HCT116 (cell line): ENCODE measurements at regions not wholly inside any gene's neighbourhood (a gene's known extent, or its start where the extent isn't known, plus 50 kb on each side); places are given as distances from the start of the nearest gene placed in this dataset.

Source experiments
- ATAC-seq: fragments of 200-7000 bp; cut with Tn5 transposase; 2 replicates; pipeline ENCODE4 v1.9.1; 2020; ENCODE audit warnings: mild to moderate bottlenecking, moderate library complexity
- BruUV-seq: library from RNA; stranded (reverse); fragments of 400-500 nt; replicated peaks from 2 replicates; lab custom pipeline; 2021; lab: Mats Ljungman, UMichigan
- CTCF ChIA-PET: fragments of 300-600 bp; sonication (Branson Sonifier 250); formaldehyde crosslinking; loops from one replicate; lab custom pipeline; 2021; ENCODE audit warnings: antibody characterized with exemption; lab: Charles Lee
- POLR2A ChIA-PET: fragments of 300-600, 350-600 bp; sonication (Branson Sonifier 250); formaldehyde crosslinking; loops from one replicate; lab custom pipeline; 2021; ENCODE audit warnings: antibody characterized with exemption; lab: Charles Lee
- RAD21 ChIA-PET, 2 experiments: fragments of 300-600 bp; sonication (Branson Sonifier 250); formaldehyde crosslinking; loops; one replicate each; lab custom pipeline; 2023; ENCODE audit warnings: low total read pairs in 2 of 2; ENCODE audit not compliant: uncharacterized antibody in 2 of 2, unreplicated experiment in 2 of 2, low non-redundant PET in 1 of 2; lab: Charles Lee
- DNase-seq: peaks from one replicate; pipeline ENCODE4 v3.0.0-alpha.2; 2010; ENCODE audit warnings: low read depth, low spot score
- H2AFZ ChIP-seq: fragments of 200-600 bp; shearing (Covaris generic), sonication (generic); 2 replicates; pipeline ENCODE4 v1.6.1; 2017; ENCODE audit warnings: low read depth, mixed run types, mixed read lengths, antibody characterized with exemption, low read length; ENCODE audit not compliant: poor library complexity, severe bottlenecking
- H3K27ac ChIP-seq: 2 replicates; pipeline ENCODE4 v1.5.1; 2012; ENCODE audit warnings: low read depth, low read length
- H3K27me3 ChIP-seq: fragments of 200-600 bp; sonication (generic); 2 replicates; pipeline ENCODE4 v1.6.1; 2016; ENCODE audit warnings: mixed run types, low read length, mixed read lengths; ENCODE audit not compliant: insufficient read depth
- H3K36me3 ChIP-seq, 2 experiments: fragments of 200-500 bp in 1 of 2; fragments of 200-600 bp in 1 of 2; sonication (Bioruptor generic) in 1 of 2; sonication (generic) in 1 of 2; 2 replicates each; pipeline versions ENCODE4 v1.5.1 to v1.6.1; 2014 to 2016; ENCODE audit warnings: low read length in 2 of 2, inconsistent platforms in 1 of 2, mixed read lengths in 1 of 2, mixed run types in 1 of 2; ENCODE audit not compliant: insufficient read depth in 2 of 2, control insufficient read depth in 1 of 2
- H3K4me1 ChIP-seq, 2 experiments: fragments of 200-600 bp in 1 of 2; sonication (generic) in 1 of 2; 2 replicates each; pipeline versions ENCODE4 v1.5.1 to v1.6.1; 2012 to 2017; ENCODE audit warnings: low read length in 2 of 2, inconsistent platforms in 1 of 2, mild to moderate bottlenecking in 1 of 2, mixed read lengths in 1 of 2, mixed run types in 1 of 2, moderate library complexity in 1 of 2; ENCODE audit not compliant: insufficient read depth in 2 of 2, control insufficient read depth in 1 of 2
- H3K4me2 ChIP-seq: fragments of 200-600 bp; sonication (generic); 2 replicates; pipeline ENCODE4 v1.6.1; 2017; ENCODE audit warnings: mixed run types, low read length, mixed read lengths
- H3K4me3 ChIP-seq, 2 experiments: fragments of 200-600 bp in 1 of 2; sonication (generic) in 1 of 2; replicated peaks in 1 of 2; 2 replicates each; pipeline ENCODE4 v1.5.1; 2011 to 2016; ENCODE audit warnings: low read length in 2 of 2, control low read depth in 1 of 2, low read depth in 1 of 2, mild to moderate bottlenecking in 1 of 2, mixed read lengths in 1 of 2, mixed run types in 1 of 2
- H3K79me2 ChIP-seq: fragments of 200-600 bp; sonication (generic); 2 replicates; pipeline ENCODE4 v1.6.1; 2017; ENCODE audit warnings: mild to moderate bottlenecking, mixed run types, low read length, moderate library complexity, mixed read lengths; ENCODE audit not compliant: insufficient read depth
- H3K9ac ChIP-seq: fragments of 200-600 bp; sonication (generic); 2 replicates; pipeline ENCODE4 v1.6.1; 2016; ENCODE audit warnings: low read length, mixed read lengths
- H3K9me2 ChIP-seq: fragments of 200-600 bp; sonication (generic), shearing (Covaris generic); 2 replicates; pipeline ENCODE4 v1.6.1; 2017; ENCODE audit warnings: mixed run types, mild to moderate bottlenecking, moderate library complexity; ENCODE audit not compliant: insufficient read depth
- H3K9me3 ChIP-seq, 2 experiments: fragments of 200-500 bp in 1 of 2; fragments of 200-600 bp in 1 of 2; sonication (Bioruptor generic) in 1 of 2; sonication (generic) in 1 of 2; 2 replicates each; pipeline ENCODE4 v1.6.1; 2014 to 2017; ENCODE audit warnings: low read length in 2 of 2, mixed read lengths in 2 of 2, inconsistent platforms in 1 of 2, low read depth in 1 of 2, mild to moderate bottlenecking in 1 of 2, mixed run types in 1 of 2, moderate library complexity in 1 of 2; ENCODE audit not compliant: control insufficient read depth in 1 of 2, insufficient read depth in 1 of 2
- H4K20me1 ChIP-seq: fragments of 200-600 bp; sonication (generic), shearing (Covaris generic); 2 replicates; pipeline ENCODE4 v1.6.1; 2017; ENCODE audit warnings: mixed run types, mild to moderate bottlenecking, moderate library complexity; ENCODE audit not compliant: insufficient read depth
- ATF3 ChIP-seq: IDR thresholded peaks from 2 replicates; pipeline ENCODE4 v1.6.1; 2012
- CBX3 ChIP-seq: IDR thresholded peaks from 2 replicates; pipeline ENCODE4 v1.6.1; 2012; ENCODE audit warnings: low read depth
- CTCF ChIP-seq, 3 experiments: fragments of 200-600 bp in 1 of 3; sonication (generic) in 1 of 3; IDR thresholded peaks in 2 of 3; conservative IDR thresholded peaks in 1 of 3; 2 replicates each; pipeline ENCODE4 v1.5.1; 2012 to 2017; ENCODE audit warnings: low read depth in 2 of 3, low read length in 2 of 3, antibody characterized with exemption in 1 of 3, borderline replicate concordance in 1 of 3, control low read depth in 1 of 3, mild to moderate bottlenecking in 1 of 3, mixed read lengths in 1 of 3, mixed run types in 1 of 3, moderate library complexity in 1 of 3; ENCODE audit not compliant: insufficient read depth in 1 of 3
- EGR1 ChIP-seq: IDR thresholded peaks from 2 replicates; pipeline ENCODE4 v1.6.1; 2012; ENCODE audit warnings: low read depth
- ELF1 ChIP-seq: IDR thresholded peaks from 2 replicates; pipeline ENCODE4 v1.6.1; 2012; ENCODE audit warnings: low read depth, borderline replicate concordance
- EZH2 ChIP-seq: fragments of 200-600 bp; sonication (generic); IDR thresholded peaks from 2 replicates; pipeline ENCODE4 v1.6.1; 2017; ENCODE audit warnings: antibody characterized with exemption, mixed run types
- JUND ChIP-seq: IDR thresholded peaks from 2 replicates; pipeline ENCODE4 v1.6.1; 2012
- POLR2A ChIP-seq: IDR thresholded peaks from 2 replicates; pipeline ENCODE4 v1.7.0; 2011; ENCODE audit warnings: borderline replicate concordance; ENCODE audit not compliant: insufficient read depth, insufficient read length; ENCODE audit errors: extremely low read depth
- POLR2AphosphoS5 ChIP-seq: IDR thresholded peaks from 2 replicates; pipeline ENCODE4 v1.6.1; 2011; ENCODE audit warnings: mild to moderate bottlenecking, low read depth, low read length, moderate library complexity
- RAD21 ChIP-seq: IDR thresholded peaks from 2 replicates; pipeline ENCODE4 v1.6.1; 2012; ENCODE audit warnings: low read depth, mild to moderate bottlenecking
- SIN3A ChIP-seq: IDR thresholded peaks from 2 replicates; pipeline ENCODE4 v1.6.1; 2012; ENCODE audit warnings: low read depth
- SP1 ChIP-seq: IDR thresholded peaks from 2 replicates; pipeline ENCODE4 v1.6.1; 2012; ENCODE audit warnings: low read depth
- SRF ChIP-seq: IDR thresholded peaks from 2 replicates; pipeline ENCODE4 v1.6.1; 2012; ENCODE audit warnings: low read depth
- TCF7L2 ChIP-seq: IDR thresholded peaks from 2 replicates; pipeline ENCODE4 v1.7.0; 2011; ENCODE audit warnings: borderline replicate concordance, inconsistent platforms; ENCODE audit not compliant: insufficient read depth, insufficient read length; ENCODE audit errors: extremely low read depth
- YY1 ChIP-seq: IDR thresholded peaks from 2 replicates; pipeline ENCODE4 v1.6.1; 2011; ENCODE audit warnings: low read length, low read depth, moderate library complexity, mild to moderate bottlenecking; ENCODE audit not compliant: insufficient replicate concordance; ENCODE audit errors: extremely low read depth
- ZNF274 ChIP-seq: fragments of 200-500 bp; sonication (Bioruptor generic); IDR thresholded peaks from 2 replicates; pipeline ENCODE4 v1.6.1; 2014; ENCODE audit warnings: mild to moderate bottlenecking, low read depth, low read length, inconsistent platforms
- intact Hi-C: fragments of 100-400 bp; cut with micrococcal nuclease; formaldehyde crosslinking; loops from 2 replicates; pipeline ENCODE4 v1.10.0; 2022
- TF ChIP-seq, protein P1 (sequence below): IDR thresholded peaks from 2 replicates; pipeline ENCODE4 v1.6.1; 2012; ENCODE audit warnings: low read depth
- TF ChIP-seq, protein P2 (sequence below): IDR thresholded peaks from 2 replicates; pipeline ENCODE4 v1.6.1; 2012

GRCh38 chr5:162816816-162817215 is 620.6 kb upstream of the CCNG1 start:
- intact Hi-C loops = no loop called here
- DNase-seq (no peak), ATAC-seq (no peak)
- Histone ChIP-seq H3K4me3 (no peak overlapping the region), H3K79me2 (no peaks in the 10 kb centered on the region), H3K36me3 (no peaks in the 10 kb centered on the region), H3K4me2 (no peak overlapping the region), H3K9me3 (peaks cover 0 to 5% of the 10 kb centered on the region in 2 experiments; a peak in 2 of 4 replicates), H3K4me1 (no peaks in the 10 kb centered on the region), H3K9me2 (no peaks in the 10 kb centered on the region), H3K27ac (no peak overlapping the region), H3K9ac (no peak overlapping the region), H2AFZ (no peak overlapping the region), H4K20me1 (no peaks in the 10 kb centered on the region), H3K27me3 (no peaks in the 10 kb centered on the region)
- no TSS peak for BruUV-seq
- ChIA-PET CTCF (no interaction called here), RAD21 (no interaction called here), POLR2A (no interaction called here)
- TF ChIP-seq POLR2A = no peak
- TF ChIP-seq RAD21 = no peak
- TF ChIP-seq EZH2 = no peak
- TF ChIP-seq ELF1 = no peak
- no peak for TF ChIP-seq EGR1
- TF ChIP-seq POLR2AphosphoS5 = no peak
- TF ChIP-seq, protein P1, sequence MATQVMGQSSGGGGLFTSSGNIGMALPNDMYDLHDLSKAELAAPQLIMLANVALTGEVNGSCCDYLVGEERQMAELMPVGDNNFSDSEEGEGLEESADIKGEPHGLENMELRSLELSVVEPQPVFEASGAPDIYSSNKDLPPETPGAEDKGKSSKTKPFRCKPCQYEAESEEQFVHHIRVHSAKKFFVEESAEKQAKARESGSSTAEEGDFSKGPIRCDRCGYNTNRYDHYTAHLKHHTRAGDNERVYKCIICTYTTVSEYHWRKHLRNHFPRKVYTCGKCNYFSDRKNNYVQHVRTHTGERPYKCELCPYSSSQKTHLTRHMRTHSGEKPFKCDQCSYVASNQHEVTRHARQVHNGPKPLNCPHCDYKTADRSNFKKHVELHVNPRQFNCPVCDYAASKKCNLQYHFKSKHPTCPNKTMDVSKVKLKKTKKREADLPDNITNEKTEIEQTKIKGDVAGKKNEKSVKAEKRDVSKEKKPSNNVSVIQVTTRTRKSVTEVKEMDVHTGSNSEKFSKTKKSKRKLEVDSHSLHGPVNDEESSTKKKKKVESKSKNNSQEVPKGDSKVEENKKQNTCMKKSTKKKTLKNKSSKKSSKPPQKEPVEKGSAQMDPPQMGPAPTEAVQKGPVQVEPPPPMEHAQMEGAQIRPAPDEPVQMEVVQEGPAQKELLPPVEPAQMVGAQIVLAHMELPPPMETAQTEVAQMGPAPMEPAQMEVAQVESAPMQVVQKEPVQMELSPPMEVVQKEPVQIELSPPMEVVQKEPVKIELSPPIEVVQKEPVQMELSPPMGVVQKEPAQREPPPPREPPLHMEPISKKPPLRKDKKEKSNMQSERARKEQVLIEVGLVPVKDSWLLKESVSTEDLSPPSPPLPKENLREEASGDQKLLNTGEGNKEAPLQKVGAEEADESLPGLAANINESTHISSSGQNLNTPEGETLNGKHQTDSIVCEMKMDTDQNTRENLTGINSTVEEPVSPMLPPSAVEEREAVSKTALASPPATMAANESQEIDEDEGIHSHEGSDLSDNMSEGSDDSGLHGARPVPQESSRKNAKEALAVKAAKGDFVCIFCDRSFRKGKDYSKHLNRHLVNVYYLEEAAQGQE = no peak
- no peak for TF ChIP-seq SIN3A
- TF ChIP-seq CBX3 = no peak
- no peak for TF ChIP-seq CTCF (IDR thresholded peaks at IDR 0.05 in 2 of 3, conservative IDR thresholded peaks at IDR 0.05 in 1 of 3; ENCODE audit: borderline replicate concordance in 1 of 3, insufficient read depth in 1 of 3, low read depth in 2 of 3, low read length in 2 of 3)
- no peak for TF ChIP-seq SP1
- TF ChIP-seq ZNF274 = no peak
- TF ChIP-seq YY1 = no peak
- no peak for TF ChIP-seq SRF
- TF ChIP-seq JUND = no peak
- TF ChIP-seq TCF7L2 = no peak
- TF ChIP-seq, protein P2, sequence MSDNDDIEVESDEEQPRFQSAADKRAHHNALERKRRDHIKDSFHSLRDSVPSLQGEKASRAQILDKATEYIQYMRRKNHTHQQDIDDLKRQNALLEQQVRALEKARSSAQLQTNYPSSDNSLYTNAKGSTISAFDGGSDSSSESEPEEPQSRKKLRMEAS = no peak
- TF ChIP-seq ATF3 = no peak
- TF ChIP-seq, all 23 proteins: peak for 0
